ENCODE measurements at regions not wholly inside any gene's neighbourhood (a gene's known extent, or its start where the extent isn't known, plus 50 kb on each side); places are given as distances from the start of the nearest gene placed in this dataset.
"Not testable (repeated sequence)": the region's sequence is repeated elsewhere in the genome, so short reads cannot be mapped to it uniquely, and the experiment has no call there.

DNA sequence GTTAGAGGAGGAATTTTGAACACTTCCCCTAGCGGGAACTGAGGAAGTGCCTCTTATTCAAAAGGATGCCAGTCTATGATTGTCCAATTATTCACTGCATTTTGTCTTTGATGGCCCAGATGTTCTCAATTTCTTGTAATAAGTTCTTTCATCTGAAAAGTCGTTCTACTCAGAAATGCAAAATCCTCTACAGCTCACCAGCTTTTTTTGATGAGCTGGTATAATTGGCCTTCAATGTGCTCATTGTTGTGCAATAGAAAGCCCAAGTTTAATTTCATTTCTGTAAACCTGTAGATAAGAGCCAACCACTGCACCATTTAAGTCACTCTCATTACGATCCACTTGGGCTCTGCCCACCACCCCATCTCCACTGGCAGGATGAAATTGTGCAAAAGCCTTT, 978.7 kb upstream of the AUTS2 start:
- no peak for DNase-seq
- H3K9ac ChIP-seq (ENCODE audit: low read length in 3 of 3), result no peak overlapping the region
- H3K27me3 ChIP-seq (ENCODE audit: control insufficient read depth, insufficient read depth, low read length), result no peaks in the 10 kb centered on the region
- H3K4me1 ChIP-seq (ENCODE audit: control insufficient read depth in 2 of 3, insufficient read depth in 2 of 3, low read depth in 1 of 3, low read length in 3 of 3), result no peaks in the 10 kb centered on the region
- no peak overlapping the region for H3K27ac ChIP-seq (ENCODE audit: low read depth in 2 of 2, low read length in 2 of 2)
- intact Hi-C loops (cut with DNase I), result no loop called here
- no peak for FAIRE-seq
- no peak overlapping the region for H3K4me3 ChIP-seq (ENCODE audit: low read length in 3 of 3)
- TF ChIP-seq, protein P1, sequence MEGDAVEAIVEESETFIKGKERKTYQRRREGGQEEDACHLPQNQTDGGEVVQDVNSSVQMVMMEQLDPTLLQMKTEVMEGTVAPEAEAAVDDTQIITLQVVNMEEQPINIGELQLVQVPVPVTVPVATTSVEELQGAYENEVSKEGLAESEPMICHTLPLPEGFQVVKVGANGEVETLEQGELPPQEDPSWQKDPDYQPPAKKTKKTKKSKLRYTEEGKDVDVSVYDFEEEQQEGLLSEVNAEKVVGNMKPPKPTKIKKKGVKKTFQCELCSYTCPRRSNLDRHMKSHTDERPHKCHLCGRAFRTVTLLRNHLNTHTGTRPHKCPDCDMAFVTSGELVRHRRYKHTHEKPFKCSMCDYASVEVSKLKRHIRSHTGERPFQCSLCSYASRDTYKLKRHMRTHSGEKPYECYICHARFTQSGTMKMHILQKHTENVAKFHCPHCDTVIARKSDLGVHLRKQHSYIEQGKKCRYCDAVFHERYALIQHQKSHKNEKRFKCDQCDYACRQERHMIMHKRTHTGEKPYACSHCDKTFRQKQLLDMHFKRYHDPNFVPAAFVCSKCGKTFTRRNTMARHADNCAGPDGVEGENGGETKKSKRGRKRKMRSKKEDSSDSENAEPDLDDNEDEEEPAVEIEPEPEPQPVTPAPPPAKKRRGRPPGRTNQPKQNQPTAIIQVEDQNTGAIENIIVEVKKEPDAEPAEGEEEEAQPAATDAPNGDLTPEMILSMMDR (IDR thresholded peaks at IDR 0.05; ENCODE audit: borderline replicate concordance, extremely low read depth, insufficient read depth), result no peak
- no peaks in the 10 kb centered on the region for H3K36me3 ChIP-seq (ENCODE audit: control insufficient read depth in 2 of 3, insufficient read depth in 3 of 3, low read length in 3 of 3)
- H3K9me3 ChIP-seq (ENCODE audit: control insufficient read depth in 2 of 3, insufficient read depth in 1 of 3, low read length in 3 of 3), result peaks cover 0 to 19% (median 2%) of the 10 kb centered on the region in 3 donors

DNA sequence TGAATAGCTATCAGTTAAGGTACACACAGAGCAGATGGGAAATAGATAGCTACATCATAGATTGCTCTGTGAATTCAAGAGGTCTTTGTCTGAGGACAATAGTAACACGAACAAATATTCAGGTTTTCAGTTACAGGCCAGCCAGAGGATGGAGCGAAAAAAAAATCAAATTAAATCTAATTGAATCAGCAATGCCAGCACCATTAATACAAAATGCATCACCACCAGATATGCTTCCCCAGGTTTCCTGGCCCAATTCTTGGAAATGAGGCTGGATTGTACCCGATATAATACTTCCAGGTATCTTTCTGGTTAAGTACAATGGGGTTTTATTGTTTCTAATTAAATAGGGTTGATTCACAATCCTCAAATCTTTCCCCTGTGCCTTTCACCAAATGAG, 975.8 kb upstream of the AUTS2 start:
- TF ChIP-seq, protein P1 (IDR thresholded peaks at IDR 0.05; ENCODE audit: borderline replicate concordance, extremely low read depth, insufficient read depth), result no peak
- Histone ChIP-seq H3K9me3 (ENCODE audit: control insufficient read depth in 2 of 3, insufficient read depth in 1 of 3, low read length in 3 of 3) (no peaks in the 10 kb centered on the region), H3K36me3 (ENCODE audit: control insufficient read depth in 2 of 3, insufficient read depth in 3 of 3, low read length in 3 of 3) (no peaks in the 10 kb centered on the region), H3K9ac (ENCODE audit: low read length in 3 of 3) (no peak overlapping the region), H3K4me3 (ENCODE audit: low read length in 3 of 3) (no peak overlapping the region), H3K27ac (ENCODE audit: low read depth in 2 of 2, low read length in 2 of 2) (no peak overlapping the region), H3K4me1 (ENCODE audit: control insufficient read depth in 2 of 3, insufficient read depth in 2 of 3, low read depth in 1 of 3, low read length in 3 of 3) (no peaks in the 10 kb centered on the region), H3K27me3 (ENCODE audit: control insufficient read depth, insufficient read depth, low read length) (no peaks in the 10 kb centered on the region)
- no peak for DNase-seq
- intact Hi-C loops (cut with DNase I), result no loop called here
- FAIRE-seq, result no peak

DNA sequence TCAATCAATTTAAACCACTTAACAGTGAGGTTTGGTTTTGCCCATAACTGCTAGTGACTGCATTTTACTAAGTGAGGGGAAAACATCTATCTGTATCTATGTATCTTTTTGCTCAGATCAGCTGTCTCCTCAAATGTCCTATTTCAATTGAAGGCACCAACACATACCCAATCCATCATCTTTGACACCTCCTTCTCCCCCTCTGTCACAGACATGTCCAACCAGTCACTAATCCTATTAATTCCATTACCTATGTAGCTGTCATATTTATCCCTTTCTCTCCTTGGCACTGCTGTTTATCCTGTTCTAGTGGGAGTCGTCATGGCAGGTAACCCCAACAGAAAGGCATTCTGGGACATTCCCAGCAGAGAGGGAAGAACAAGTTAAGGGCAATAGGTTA, 975.2 kb upstream of the AUTS2 start:
- H3K4me1 ChIP-seq (ENCODE audit: control insufficient read depth in 2 of 3, insufficient read depth in 2 of 3, low read depth in 1 of 3, low read length in 3 of 3), result no peaks in the 10 kb centered on the region
- intact Hi-C loops (cut with DNase I), result no loop called here
- FAIRE-seq (no peak), DNase-seq (no peak)
- TF ChIP-seq, protein P1 (IDR thresholded peaks at IDR 0.05; ENCODE audit: borderline replicate concordance, extremely low read depth, insufficient read depth), result no peak
- no peaks in the 10 kb centered on the region for H3K9me3 ChIP-seq (ENCODE audit: control insufficient read depth in 2 of 3, insufficient read depth in 1 of 3, low read length in 3 of 3)
- no peaks in the 10 kb centered on the region for H3K27me3 ChIP-seq (ENCODE audit: control insufficient read depth, insufficient read depth, low read length)
- no peak overlapping the region for H3K27ac ChIP-seq (ENCODE audit: low read depth in 2 of 2, low read length in 2 of 2)
- no peak overlapping the region for H3K4me3 ChIP-seq (ENCODE audit: low read length in 3 of 3)
- H3K9ac ChIP-seq (ENCODE audit: low read length in 3 of 3), result no peak overlapping the region
- no peaks in the 10 kb centered on the region for H3K36me3 ChIP-seq (ENCODE audit: control insufficient read depth in 2 of 3, insufficient read depth in 3 of 3, low read length in 3 of 3)

DNA sequence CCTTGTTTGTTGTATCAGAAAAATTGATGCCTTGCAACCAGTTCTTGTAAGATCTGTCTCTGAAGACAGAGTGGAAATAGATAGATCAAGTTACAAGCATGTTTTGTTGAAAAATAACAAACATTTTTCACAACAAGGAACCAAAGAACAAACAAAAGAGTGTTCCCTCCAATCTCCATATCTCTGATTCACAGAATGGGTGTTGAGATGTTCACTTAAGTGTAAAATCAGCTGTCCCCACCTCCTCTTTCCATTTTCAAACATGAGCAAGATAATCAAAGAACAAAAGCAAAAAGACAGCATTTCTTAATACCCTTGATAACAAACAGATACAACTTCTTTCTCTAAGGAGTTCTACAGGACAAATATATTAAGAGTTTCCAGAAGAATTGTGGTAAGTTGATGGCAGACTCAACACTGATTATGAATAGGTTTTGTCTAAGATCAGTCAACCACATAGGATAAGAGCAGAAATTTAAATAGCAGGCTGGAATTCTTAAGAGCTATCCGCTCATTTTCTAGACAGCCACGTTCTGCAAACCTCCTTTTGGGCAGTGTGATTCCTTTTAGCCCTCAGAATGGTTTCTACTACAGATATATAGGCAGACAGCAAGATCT, 970.9 kb upstream of the AUTS2 start:
- no peak overlapping the region for H3K4me3 ChIP-seq (ENCODE audit: low read length in 3 of 3)
- no peaks in the 10 kb centered on the region for H3K36me3 ChIP-seq (ENCODE audit: control insufficient read depth in 2 of 3, insufficient read depth in 3 of 3, low read length in 3 of 3)
- no peak overlapping the region for H3K9ac ChIP-seq (ENCODE audit: low read length in 3 of 3)
- TF ChIP-seq, protein P1 (IDR thresholded peaks at IDR 0.05; ENCODE audit: borderline replicate concordance, extremely low read depth, insufficient read depth), result no peak
- no peak overlapping the region for H3K27ac ChIP-seq (ENCODE audit: low read depth in 2 of 2, low read length in 2 of 2)
- DNase-seq (no peak), FAIRE-seq (no peak)
- no peaks in the 10 kb centered on the region for H3K27me3 ChIP-seq (ENCODE audit: control insufficient read depth, insufficient read depth, low read length)
- intact Hi-C loops (cut with DNase I), result no loop called here
- H3K4me1 ChIP-seq (ENCODE audit: control insufficient read depth in 2 of 3, insufficient read depth in 2 of 3, low read depth in 1 of 3, low read length in 3 of 3), result no peaks in the 10 kb centered on the region
- no peaks in the 10 kb centered on the region for H3K9me3 ChIP-seq (ENCODE audit: control insufficient read depth in 2 of 3, insufficient read depth in 1 of 3, low read length in 3 of 3)

DNA sequence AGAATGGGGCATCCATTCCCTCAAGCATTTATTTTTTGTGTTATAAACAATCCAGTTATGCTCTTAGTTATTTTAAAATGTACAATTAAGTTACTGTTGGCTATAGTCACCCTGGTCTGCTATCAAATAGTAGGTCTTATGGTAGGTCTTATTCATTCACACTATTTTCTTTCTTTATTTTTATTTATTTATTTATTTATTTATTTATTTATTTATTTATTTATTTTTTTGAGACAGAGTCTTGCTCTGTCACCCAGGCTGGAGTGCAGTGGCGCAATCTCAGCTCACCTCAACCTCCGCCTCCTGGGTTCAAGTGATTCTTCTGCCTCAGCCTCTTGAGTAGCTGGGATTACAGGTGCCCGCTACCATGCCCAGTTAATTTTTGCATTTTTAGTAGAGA, 967.4 kb upstream of the AUTS2 start:
- DNase-seq; H3K27ac ChIP-seq (ENCODE audit: low read depth in 2 of 2, low read length in 2 of 2); H3K9ac ChIP-seq (ENCODE audit: low read length in 3 of 3); FAIRE-seq; H3K4me3 ChIP-seq (ENCODE audit: low read length in 3 of 3); H3K9me3 ChIP-seq (ENCODE audit: control insufficient read depth in 2 of 3, insufficient read depth in 1 of 3, low read length in 3 of 3); intact Hi-C loops (cut with DNase I); H3K4me1 ChIP-seq (ENCODE audit: control insufficient read depth in 2 of 3, insufficient read depth in 2 of 3, low read depth in 1 of 3, low read length in 3 of 3); H3K27me3 ChIP-seq (ENCODE audit: control insufficient read depth, insufficient read depth, low read length); H3K36me3 ChIP-seq (ENCODE audit: control insufficient read depth in 2 of 3, insufficient read depth in 3 of 3, low read length in 3 of 3): not testable (repeated sequence)

Data from kidney (tissue), 13 donors.